Pancreas (tissue), 10 donors: ENCODE measurements at regions not wholly inside any gene's neighbourhood (a gene's known extent, or its start where the extent isn't known, plus 50 kb on each side); places are given as distances from the start of the nearest gene placed in this dataset.

Experiments
- ATAC-seq, 4 donors: fragments of 200-7000 bp; cut with Tn5 transposase; one replicate each; pipeline versions ENCODE4 v1.8.0 to v1.9.1; 2020; ENCODE audit warnings: mild to moderate bottlenecking in 4 of 4, moderate library complexity in 4 of 4
- DNase-seq, 6 donors: peaks; one replicate each; pipeline ENCODE4 v3.0.0-alpha.2; 2020
- FAIRE-seq: peaks from 2 replicates; lab custom pipeline; 2012; peaks lifted over from hg19 to GRCh38; lab: Jason Lieb, UNC
- H3K27ac ChIP-seq, 4 donors: fragments of 200-600 bp; sonication (generic); 1 replicate in 3 of 4; 2 replicates in 1 of 4; pipeline versions ENCODE4 v1.5.0 to v1.8.0; 2020
- H3K27me3 ChIP-seq, 4 donors: fragments of 200-600 bp; one replicate each; pipeline ENCODE4 v1.8.0; 2021
- H3K36me3 ChIP-seq, 3 donors: fragments of 200-600 bp; sonication (generic) in 1 of 3; one replicate each; pipeline versions ENCODE4 v1.5.0 to v1.8.0; 2020 to 2021
- H3K4me1 ChIP-seq, 3 donors: fragments of 200-600 bp; one replicate each; pipeline ENCODE4 v1.8.0; 2021
- H3K4me3 ChIP-seq, 4 donors: fragments of 200-600 bp; sonication (generic) in 2 of 4; one replicate each; pipeline versions ENCODE4 v1.5.0 to v1.8.0; 2020 to 2021
- H3K9me3 ChIP-seq, 4 donors: fragments of 200-600 bp; one replicate each; pipeline ENCODE4 v1.8.0; 2021
- CTCF ChIP-seq, 4 donors: fragments of 200-600 bp; sonication (generic) in 3 of 4; IDR thresholded peaks; one replicate each; pipeline versions ENCODE4 v1.5.0 to v1.8.0; 2021; ENCODE audit warnings: antibody characterized with exemption in 4 of 4
- WGBS, 2 donors: extraction: QIAGEN DNeasy Blood & Tissue Kit; methylation state at CpG; one replicate each; pipeline ENCODE4 v1.1.7; 2013; 5-methylcytosine and 5-hydroxymethylcytosine counted together
- intact Hi-C, 3 donors: fragments of 100-400 bp; cut with DNase I; formaldehyde crosslinking; loops; one replicate each; pipeline versions ENCODE4 v1.11.1 to v1.14.2; 2022
- donor health status: healthy with polysubstance abuse.
- donor health status: DM: no; HTN: no; CAD: no; lungs with moderate emphysema.
- donor health status: DM: no; HTN: no; CAD: no.
- donor health status: control.
- donor health status: control.
- donor health status: Bipolar disorder and iron deficiency.
- donor health status: DM: yes; HTN: yes; CAD: no.
- donor health status: DM: no; HTN: no; CAD: no.
- donor health status: DM: no; HTN: no; CAD: no.
- donor health status: DM: yes; HTN: yes; CAD: no.

- TF ChIP-seq CTCF (IDR thresholded peaks at IDR 0.05), result no peak
- Histone ChIP-seq H3K4me1 (peaks cover 0 to 11% (median 8%) of the 10 kb centered on the region in 3 donors), H3K27ac (no peak overlapping the region), H3K36me3 (no peaks in the 10 kb centered on the region), H3K4me3 (no peak overlapping the region), H3K9me3 (no peaks in the 10 kb centered on the region), H3K27me3 (no peaks in the 10 kb centered on the region)
- no peak for ATAC-seq
- 87 to 89% methylated on average over 18 of the region's 18 CpGs for WGBS, 2 donors
- intact Hi-C loops, result no loop called here
- no peak for FAIRE-seq
- no peak for DNase-seq
Measured at GRCh38 chr2:66236816-66237802, 197.8 kb upstream of the MEIS1 start.

GRCh38 chr2:66236067-66236685 lies 198.7 kb upstream of the MEIS1 start:
- ATAC-seq, result peak in 1 of 4 donors; percentile 28
- peaks cover 0 to 11% (median 8%) of the 10 kb centered on the region in 3 donors for H3K4me1 ChIP-seq
- FAIRE-seq, result no peak
- H3K4me3 ChIP-seq, result no peak overlapping the region
- TF ChIP-seq CTCF (IDR thresholded peaks at IDR 0.05), result no peak
- intact Hi-C loops, result no loop called here
- no peak for DNase-seq
- 80 to 87% methylated on average over 9 of the region's 9 CpGs for WGBS, 2 donors
- no peaks in the 10 kb centered on the region for H3K27me3 ChIP-seq
- no peak overlapping the region for H3K27ac ChIP-seq
- no peaks in the 10 kb centered on the region for H3K36me3 ChIP-seq
- H3K9me3 ChIP-seq, result no peaks in the 10 kb centered on the region

GRCh38 chr2:66235428-66235827 lies 199.5 kb upstream of the MEIS1 start:
- Histone ChIP-seq H3K36me3 (no peaks in the 10 kb centered on the region), H3K4me1 (peaks cover 0 to 7% (median 4%) of the 10 kb centered on the region in 3 donors), H3K27me3 (no peaks in the 10 kb centered on the region), H3K4me3 (no peak overlapping the region), H3K9me3 (no peaks in the 10 kb centered on the region), H3K27ac (no peak overlapping the region)
- TF ChIP-seq CTCF (IDR thresholded peaks at IDR 0.05), result no peak
- FAIRE-seq (no peak), ATAC-seq (no peak), DNase-seq (no peak)
- intact Hi-C loops, result no loop called here
- WGBS, 2 donors, result 67% methylated on average over 7 of the region's 7 CpGs

GRCh38 chr2:66233981-66234380 lies 200.9 kb upstream of the MEIS1 start:
- intact Hi-C loops, result no loop called here
- Histone ChIP-seq H3K27me3 (no peaks in the 10 kb centered on the region), H3K9me3 (no peaks in the 10 kb centered on the region), H3K4me3 (no peak overlapping the region), H3K4me1 (no peaks in the 10 kb centered on the region), H3K36me3 (no peaks in the 10 kb centered on the region), H3K27ac (no peak overlapping the region)
- no peak for DNase-seq
- TF ChIP-seq CTCF (IDR thresholded peaks at IDR 0.05), result no peak
- 72 to 77% methylated on average over 2 of the region's 2 CpGs for WGBS, 2 donors
- no peak for FAIRE-seq
- no peak for ATAC-seq
